ENCODE measurements at regions not wholly inside any gene's neighbourhood (a gene's known extent, or its start where the extent isn't known, plus 50 kb on each side); places are given as distances from the start of the nearest gene placed in this dataset.

- intact Hi-C loops (cut with DNase I; ENCODE audit: low total_unique reads) = no loop called here
Measured at GRCh38 chrX:88438209-88438608, 308.8 kb upstream of the CPXCR1 start.

GRCh38 chrX:88439935-88440334 is 307.1 kb upstream of the CPXCR1 start:
- intact Hi-C loops (cut with DNase I; ENCODE audit: low total_unique reads) = no loop called here
- Histone ChIP-seq H3K36me3 (no peaks in the 10 kb centered on the region), H3K4me1 (no peaks in the 10 kb centered on the region), H3K27me3 (replicated peaks in 1 of 7) (no peaks in the 10 kb centered on the region), H3K27ac (no peak overlapping the region), H3K4me3 (no peak overlapping the region), H3K9me3 (peaks cover 0 to 9% (median 0%) of the 10 kb centered on the region in 8 donors)
- DNase-seq = no peak
- no peak for TF ChIP-seq POLR2A (IDR thresholded peaks at IDR 0.05)
- TF ChIP-seq POLR2AphosphoS5 (IDR thresholded peaks at IDR 0.05) = no peak
- no peak for TF ChIP-seq CTCF (IDR thresholded peaks at IDR 0.05 in 8 of 11, conservative IDR thresholded peaks at IDR 0.05 in 3 of 11)

More at GRCh38 chrX:88438209-88438608, 308.8 kb upstream of the CPXCR1 start:
- WGBS, 5 donors = 74 to 94% (median 76%) methylated on average over 1 of the region's 1 CpG
- no peak overlapping the region for H3K4me3 ChIP-seq
- H3K4me1 ChIP-seq = no peaks in the 10 kb centered on the region
- TF ChIP-seq POLR2AphosphoS5 (IDR thresholded peaks at IDR 0.05) = no peak
- no peak for TF ChIP-seq POLR2A (IDR thresholded peaks at IDR 0.05)
- no peak for TF ChIP-seq CTCF (IDR thresholded peaks at IDR 0.05 in 8 of 11, conservative IDR thresholded peaks at IDR 0.05 in 3 of 11)
- no peaks in the 10 kb centered on the region for H3K36me3 ChIP-seq
- H3K27ac ChIP-seq = no peak overlapping the region
- H3K27me3 ChIP-seq (replicated peaks in 1 of 7) = no peaks in the 10 kb centered on the region
- peaks cover 0 to 9% (median 0%) of the 10 kb centered on the region in 8 donors for H3K9me3 ChIP-seq
- DNase-seq = no peak

Small RNA genes lying in the stretch of these regions (small RNA-seq; reads per million reads assigned to genes)
- gene AL929325.1 (0 reads per million in 4 donors), gene RF01225 (0 reads per million in 4 donors)
